Endothelial cell of umbilical vein (primary cell): ENCODE measurements at regions not wholly inside any gene's neighbourhood (a gene's known extent, or its start where the extent isn't known, plus 50 kb on each side); places are given as distances from the start of the nearest gene placed in this dataset.

Experiments
- BruUV-seq: library from RNA; stranded (reverse); fragments of 400-500 nt; replicated peaks from 2 replicates; lab custom pipeline; 2021; lab: Mats Ljungman, UMichigan
- CTCF ChIA-PET: fragments of 300-600, 350-600 bp; sonication (Branson Sonifier 250); formaldehyde crosslinking; loops from one replicate; lab custom pipeline; 2021; ENCODE audit warnings: antibody characterized with exemption, inconsistent platforms; lab: Charles Lee
- POLR2A ChIA-PET: fragments of 300-600, 350-600 bp; sonication (Branson Sonifier 250); formaldehyde crosslinking; loops from one replicate; lab custom pipeline; 2021; ENCODE audit warnings: antibody characterized with exemption, inconsistent platforms; lab: Charles Lee
- DNase-seq: peaks from one replicate; pipeline ENCODE4 v3.0.0-alpha.2; 2011; ENCODE audit warnings: low read depth, low spot score
- FAIRE-seq: peaks from 2 replicates; lab custom pipeline; 2011; peaks lifted over from hg19 to GRCh38; lab: Jason Lieb, UNC
- H2AFZ ChIP-seq: 2 replicates; pipeline ENCODE4 v1.6.0; 2012; ENCODE audit warnings: low read depth, low read length, control low read depth, inconsistent platforms
- H3K27ac ChIP-seq: 2 replicates; pipeline ENCODE4 v1.5.1; 2011; ENCODE audit warnings: low read depth, mild to moderate bottlenecking, control low read depth, low read length, moderate library complexity; ENCODE audit not compliant: insufficient read depth
- H3K27me3 ChIP-seq, 2 experiments: 2 replicates each; pipeline versions ENCODE4 v1.6.0 to v1.6.1; 2011; ENCODE audit warnings: low read length in 2 of 2, mixed read lengths in 1 of 2; ENCODE audit not compliant: control insufficient read depth in 2 of 2, insufficient read depth in 2 of 2
- H3K36me3 ChIP-seq, 2 experiments: 2 replicates in 1 of 2; 3 replicates in 1 of 2; pipeline ENCODE4 v1.5.1; 2011; ENCODE audit warnings: low read length in 2 of 2, mild to moderate bottlenecking in 1 of 2, moderate library complexity in 1 of 2; ENCODE audit not compliant: control insufficient read depth in 2 of 2, insufficient read depth in 2 of 2; ENCODE audit errors: extremely low read depth in 1 of 2
- H3K4me1 ChIP-seq: 3 replicates; pipeline ENCODE4 v1.5.1; 2011; ENCODE audit warnings: mild to moderate bottlenecking, low read length; ENCODE audit not compliant: control insufficient read depth, insufficient read depth; ENCODE audit errors: extremely low read depth
- H3K4me2 ChIP-seq: 2 replicates; pipeline ENCODE4 v1.6.1; 2011; ENCODE audit warnings: low read length, control low read depth, mixed read lengths; ENCODE audit not compliant: insufficient read depth
- H3K4me3 ChIP-seq, 3 experiments: fragments of 200-600 bp in 1 of 3; sonication (generic), shearing (Covaris generic) in 1 of 3; replicated peaks in 1 of 3; 2 replicates each; pipeline ENCODE4 v1.5.1; 2011 to 2016; ENCODE audit warnings: control low read depth in 3 of 3, low read length in 3 of 3, mild to moderate bottlenecking in 2 of 3, inconsistent platforms in 1 of 3, low read depth in 1 of 3, moderate library complexity in 1 of 3; ENCODE audit not compliant: insufficient read depth in 1 of 3
- H3K79me2 ChIP-seq: 2 replicates; pipeline ENCODE4 v1.6.0; 2012; ENCODE audit warnings: low read length, inconsistent platforms; ENCODE audit not compliant: control insufficient read depth, insufficient read depth
- H3K9ac ChIP-seq: replicated peaks from 2 replicates; pipeline ENCODE3; 2011; ENCODE audit warnings: low read length, control low read depth; ENCODE audit not compliant: insufficient read depth; ENCODE audit errors: extremely low read depth
- H3K9me1 ChIP-seq: replicated peaks from 3 replicates; pipeline ENCODE4 v1.6.0; 2011; ENCODE audit warnings: mild to moderate bottlenecking, low read length; ENCODE audit not compliant: control insufficient read depth, insufficient read depth; ENCODE audit errors: extremely low read depth
- H3K9me3 ChIP-seq: replicated peaks from 2 replicates; pipeline ENCODE4 v1.5.1; 2012; ENCODE audit warnings: low read length, inconsistent platforms; ENCODE audit not compliant: control insufficient read depth, insufficient read depth
- H4K20me1 ChIP-seq: replicated peaks from 2 replicates; pipeline ENCODE3; 2011; ENCODE audit warnings: mild to moderate bottlenecking, low read length; ENCODE audit not compliant: control insufficient read depth, insufficient read depth; ENCODE audit errors: extremely low read depth
- EZH2 ChIP-seq: IDR thresholded peaks from 2 replicates; pipeline ENCODE4 v1.6.1; 2012; ENCODE audit warnings: borderline replicate concordance, low read depth, mild to moderate bottlenecking, moderate library complexity, low read length, inconsistent platforms; ENCODE audit not compliant: severe bottlenecking
- FOS ChIP-seq: IDR thresholded peaks from 2 replicates; pipeline ENCODE4 v1.6.1; 2011; ENCODE audit warnings: mild to moderate bottlenecking, low read length, moderate library complexity, borderline replicate concordance; ENCODE audit not compliant: insufficient read depth
- GATA2 ChIP-seq: IDR thresholded peaks from 2 replicates; pipeline ENCODE4 v1.7.0; 2011; ENCODE audit warnings: low read depth, mild to moderate bottlenecking, moderate library complexity, mixed read lengths, low read length; ENCODE audit not compliant: insufficient read length, insufficient read depth
- JUN ChIP-seq: IDR thresholded peaks from 2 replicates; pipeline ENCODE4 v1.6.1; 2011; ENCODE audit warnings: borderline replicate concordance, low read depth; ENCODE audit not compliant: insufficient read length, insufficient read depth
- MYC ChIP-seq: IDR thresholded peaks from one replicate; pipeline ENCODE4 v1.6.1; 2011; ENCODE audit warnings: mild to moderate bottlenecking, low read depth, low read length
- POLR2A ChIP-seq: IDR thresholded peaks from 2 replicates; pipeline ENCODE4 v1.6.1; 2012; ENCODE audit warnings: low read depth, mild to moderate bottlenecking, control low read depth, low read length
- POLR2AphosphoS5 ChIP-seq: IDR thresholded peaks from 2 replicates; pipeline ENCODE4 v1.6.1; 2012; ENCODE audit warnings: low read depth, mild to moderate bottlenecking, control low read depth, low read length, moderate library complexity; ENCODE audit not compliant: insufficient read depth
- dilution Hi-C: fragments of 300-500 bp; cut with MboI; formaldehyde crosslinking; loops from one replicate; pipeline ENCODE4 v1.15.0; 2019; ENCODE audit warnings: low sequenced_read_pairs; ENCODE audit not compliant: extremely low pct_ligation_motif_present
- intact Hi-C: fragments of 100-400 bp; cut with micrococcal nuclease; formaldehyde crosslinking; loops from one replicate; pipeline ENCODE4 v1.10.0; 2022
- TF ChIP-seq, protein P1 (sequence below): IDR thresholded peaks from 2 replicates; pipeline ENCODE4 v1.6.1; 2011; ENCODE audit not compliant: insufficient read depth, insufficient read length
- TF ChIP-seq, protein P2 (sequence below), 2 donors: IDR thresholded peaks; 1 replicate in 1 of 2; 2 replicates in 1 of 2; pipeline ENCODE4 v1.5.1; 2011; ENCODE audit warnings: low read length in 2 of 2, mild to moderate bottlenecking in 2 of 2, moderate library complexity in 2 of 2, control low read depth in 1 of 2, inconsistent platforms in 1 of 2, low read depth in 1 of 2; ENCODE audit not compliant: insufficient read depth in 1 of 2; ENCODE audit errors: extremely low read depth in 1 of 2

DNA sequence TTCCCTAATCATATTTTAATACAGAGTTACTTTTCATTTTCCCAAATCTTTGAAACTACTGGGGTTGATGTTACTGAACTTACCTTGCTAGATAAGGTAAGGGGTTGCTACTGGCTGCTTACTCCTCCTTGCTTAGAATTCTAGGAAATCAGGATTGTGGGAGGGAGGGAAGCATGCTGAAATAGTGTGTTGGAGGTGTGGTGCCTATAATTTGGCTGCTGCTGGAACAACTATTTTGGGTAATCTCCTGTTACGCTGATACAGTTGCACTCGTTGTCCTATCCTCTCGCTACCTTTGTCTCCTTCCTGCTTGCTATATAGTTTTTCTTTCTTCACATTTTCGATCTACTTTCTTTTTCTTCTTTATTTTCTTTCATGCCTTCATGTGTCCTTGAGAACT lies 83.7 kb downstream of the BMP2 start:
- H3K27ac ChIP-seq = no peak overlapping the region
- FAIRE-seq (no peak), DNase-seq (no peak)
- no peaks in the 10 kb centered on the region for H3K27me3 ChIP-seq
- BruUV-seq = no TSS peak
- intact Hi-C loops = no loop called here
- no peak overlapping the region for H2AFZ ChIP-seq
- H3K9me3 ChIP-seq = no peaks in the 10 kb centered on the region
- no peak overlapping the region for H3K4me2 ChIP-seq
- TF ChIP-seq POLR2A = no peak
- TF ChIP-seq POLR2AphosphoS5 = no peak
- TF ChIP-seq, protein P1, sequence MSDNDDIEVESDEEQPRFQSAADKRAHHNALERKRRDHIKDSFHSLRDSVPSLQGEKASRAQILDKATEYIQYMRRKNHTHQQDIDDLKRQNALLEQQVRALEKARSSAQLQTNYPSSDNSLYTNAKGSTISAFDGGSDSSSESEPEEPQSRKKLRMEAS = no peak
- no peak for TF ChIP-seq GATA2
- TF ChIP-seq EZH2 = no peak
- TF ChIP-seq, protein P2, sequence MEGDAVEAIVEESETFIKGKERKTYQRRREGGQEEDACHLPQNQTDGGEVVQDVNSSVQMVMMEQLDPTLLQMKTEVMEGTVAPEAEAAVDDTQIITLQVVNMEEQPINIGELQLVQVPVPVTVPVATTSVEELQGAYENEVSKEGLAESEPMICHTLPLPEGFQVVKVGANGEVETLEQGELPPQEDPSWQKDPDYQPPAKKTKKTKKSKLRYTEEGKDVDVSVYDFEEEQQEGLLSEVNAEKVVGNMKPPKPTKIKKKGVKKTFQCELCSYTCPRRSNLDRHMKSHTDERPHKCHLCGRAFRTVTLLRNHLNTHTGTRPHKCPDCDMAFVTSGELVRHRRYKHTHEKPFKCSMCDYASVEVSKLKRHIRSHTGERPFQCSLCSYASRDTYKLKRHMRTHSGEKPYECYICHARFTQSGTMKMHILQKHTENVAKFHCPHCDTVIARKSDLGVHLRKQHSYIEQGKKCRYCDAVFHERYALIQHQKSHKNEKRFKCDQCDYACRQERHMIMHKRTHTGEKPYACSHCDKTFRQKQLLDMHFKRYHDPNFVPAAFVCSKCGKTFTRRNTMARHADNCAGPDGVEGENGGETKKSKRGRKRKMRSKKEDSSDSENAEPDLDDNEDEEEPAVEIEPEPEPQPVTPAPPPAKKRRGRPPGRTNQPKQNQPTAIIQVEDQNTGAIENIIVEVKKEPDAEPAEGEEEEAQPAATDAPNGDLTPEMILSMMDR (IDR thresholded peaks at IDR 0.05; ENCODE audit: extremely low read depth in 1 of 2, insufficient read depth in 1 of 2, low read depth in 1 of 2, low read length in 2 of 2) = no peak
- TF ChIP-seq JUN = no peak
- TF ChIP-seq FOS = no peak
- TF ChIP-seq MYC = no peak
- ChIA-PET POLR2A (no interaction called here), CTCF (interaction anchor here (0.6 to 1.9 kb wide), 2 partner anchors 10 to 35 kb away, joined by 3 to 4 read pairs; no protein-coding TSS in a partner anchor)
- dilution Hi-C loops = no loop called here
- H3K4me3 ChIP-seq = no peak overlapping the region
- no peaks in the 10 kb centered on the region for H3K4me1 ChIP-seq
- H3K9me1 ChIP-seq = no peaks in the 10 kb centered on the region
- H4K20me1 ChIP-seq = no peaks in the 10 kb centered on the region
- no peaks in the 10 kb centered on the region for H3K79me2 ChIP-seq
- no peaks in the 10 kb centered on the region for H3K36me3 ChIP-seq
- no peak overlapping the region for H3K9ac ChIP-seq
